Spleen (tissue), 11 donors: ENCODE measurements at regions not wholly inside any gene's neighbourhood (a gene's known extent, or its start where the extent isn't known, plus 50 kb on each side); places are given as distances from the start of the nearest gene placed in this dataset.
"Not testable (repeated sequence)": the region's sequence is repeated elsewhere in the genome, so short reads cannot be mapped to it uniquely, and the experiment has no call there.

Source experiments
- DNase-seq: peaks from one replicate; pipeline ENCODE4 v3.0.0-alpha.2; 2020
- H3K27ac ChIP-seq, 8 donors: fragments of 200-600 bp; sonication (generic) in 7 of 8; 1 replicate in 4 of 8; 2 replicates in 4 of 8; pipeline versions ENCODE4 v1.5.0 to v1.8.0; 2016 to 2021; ENCODE audit warnings: inconsistent platforms in 4 of 8, mild to moderate bottlenecking in 4 of 8, moderate library complexity in 1 of 8
- H3K27me3 ChIP-seq, 7 donors: fragments of 200-600 bp; sonication (generic) in 6 of 7; replicated peaks in 1 of 7; 1 replicate in 4 of 7; 2 replicates in 3 of 7; pipeline versions ENCODE4 v1.5.0 to v1.8.0; 2016 to 2021; ENCODE audit warnings: inconsistent platforms in 3 of 7, mild to moderate bottlenecking in 1 of 7
- H3K36me3 ChIP-seq, 6 donors: fragments of 200-600 bp; sonication (generic) in 5 of 6; 1 replicate in 4 of 6; 2 replicates in 2 of 6; pipeline versions ENCODE4 v1.5.0 to v1.8.0; 2016 to 2021; ENCODE audit warnings: inconsistent platforms in 2 of 6
- H3K4me1 ChIP-seq, 6 donors: fragments of 200-600 bp; sonication (generic) in 5 of 6; 1 replicate in 3 of 6; 2 replicates in 3 of 6; pipeline versions ENCODE4 v1.5.0 to v1.8.0; 2016 to 2021; ENCODE audit warnings: inconsistent platforms in 3 of 6
- H3K4me3 ChIP-seq, 8 donors: fragments of 200-600 bp; sonication (generic) in 7 of 8; 1 replicate in 4 of 8; 2 replicates in 4 of 8; pipeline versions ENCODE4 v1.5.0 to v1.8.0; 2016 to 2021; ENCODE audit warnings: inconsistent platforms in 4 of 8, mild to moderate bottlenecking in 4 of 8, moderate library complexity in 2 of 8
- H3K9me3 ChIP-seq, 8 donors: fragments of 200-600 bp; sonication (generic) in 7 of 8; 1 replicate in 4 of 8; 2 replicates in 4 of 8; pipeline versions ENCODE4 v1.5.0 to v1.8.0; 2016 to 2021; ENCODE audit warnings: inconsistent platforms in 4 of 8
- POLR2A ChIP-seq, 3 donors: fragments of 450-650 bp; IDR thresholded peaks; one replicate each; pipeline ENCODE4 v1.5.1; 2017; ENCODE audit warnings: antibody characterized with exemption in 3 of 3, mild to moderate bottlenecking in 1 of 3
- POLR2AphosphoS5 ChIP-seq, 3 donors: sonication (generic); formaldehyde crosslinking; IDR thresholded peaks; one replicate each; pipeline ENCODE4 v1.5.1; 2017; ENCODE audit warnings: antibody characterized with exemption in 3 of 3
- WGBS, 5 donors: extraction: QIAGEN DNeasy Blood & Tissue Kit in 3 of 5; methylation state at CpG; one replicate each; pipeline versions ENCODE4 v1.1.5 to v1.1.7; 2013 to 2018; 5-methylcytosine and 5-hydroxymethylcytosine counted together
- intact Hi-C: fragments of 100-400 bp; cut with DNase I; formaldehyde crosslinking; loops from one replicate; pipeline ENCODE4 v1.15.0; 2023; ENCODE audit warnings: low total_unique reads
- TF ChIP-seq, protein P1 (sequence below), 11 experiments: fragments of 200-600 bp in 7 of 11; fragments of 450-650 bp in 4 of 11; sonication (generic) in 4 of 11; IDR thresholded peaks in 8 of 11; conservative IDR thresholded peaks in 3 of 11; 1 replicate in 7 of 11; 2 replicates in 4 of 11; pipeline versions ENCODE4 v1.4.0 to v1.8.0; 2016 to 2021; ENCODE audit warnings: antibody characterized with exemption in 11 of 11, inconsistent platforms in 4 of 11, mild to moderate bottlenecking in 1 of 11
- donor health status: healthy with polysubstance abuse.
- donor health status: DM: no; HTN: no; CAD: no; lungs with moderate emphysema.
- donor health status: DM: no; HTN: no; CAD: no.
- donor health status: Bipolar disorder and iron deficiency.
- donor health status: healthy.
- donor health status: DM: no; HTN: no; CAD: no.
- donor health status: DM: yes; HTN: yes; CAD: no.

DNA sequence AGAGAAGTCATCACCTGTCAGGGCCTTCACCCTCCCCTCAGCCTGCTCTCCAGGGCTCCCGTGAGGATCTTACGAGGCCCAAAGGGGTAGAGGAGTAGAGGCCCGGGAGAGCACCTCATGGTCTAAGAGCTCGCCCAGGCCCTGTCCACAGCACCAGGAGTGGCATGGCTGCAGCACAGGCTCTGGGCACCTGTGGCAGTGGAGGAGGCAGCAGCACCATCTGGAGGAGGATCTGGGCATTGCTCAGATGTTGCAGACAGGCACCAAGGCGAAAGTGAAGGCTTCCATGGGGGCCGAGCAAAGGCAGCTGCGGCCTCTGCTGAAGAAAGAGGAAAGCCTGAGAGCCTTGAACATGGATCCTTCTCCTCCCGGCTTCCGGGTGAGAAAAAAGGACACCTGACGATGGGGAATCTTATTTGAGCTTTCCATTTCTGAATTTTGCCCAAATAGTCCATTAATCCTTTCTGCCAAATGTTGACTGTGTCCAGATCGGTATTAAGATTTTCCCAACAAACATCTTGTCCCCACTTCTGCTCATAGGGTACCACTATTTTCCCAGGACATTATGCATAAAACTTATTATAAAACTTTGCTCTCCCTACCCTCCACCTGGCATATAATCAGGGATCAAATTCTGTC is 604.7 kb downstream of the PTPRC start:
- TF ChIP-seq POLR2AphosphoS5 (IDR thresholded peaks at IDR 0.05) (peak in 2 of 3 donors; percentile 21 to 46), POLR2A (IDR thresholded peaks at IDR 0.05) (no peak)
- TF ChIP-seq, protein P1, sequence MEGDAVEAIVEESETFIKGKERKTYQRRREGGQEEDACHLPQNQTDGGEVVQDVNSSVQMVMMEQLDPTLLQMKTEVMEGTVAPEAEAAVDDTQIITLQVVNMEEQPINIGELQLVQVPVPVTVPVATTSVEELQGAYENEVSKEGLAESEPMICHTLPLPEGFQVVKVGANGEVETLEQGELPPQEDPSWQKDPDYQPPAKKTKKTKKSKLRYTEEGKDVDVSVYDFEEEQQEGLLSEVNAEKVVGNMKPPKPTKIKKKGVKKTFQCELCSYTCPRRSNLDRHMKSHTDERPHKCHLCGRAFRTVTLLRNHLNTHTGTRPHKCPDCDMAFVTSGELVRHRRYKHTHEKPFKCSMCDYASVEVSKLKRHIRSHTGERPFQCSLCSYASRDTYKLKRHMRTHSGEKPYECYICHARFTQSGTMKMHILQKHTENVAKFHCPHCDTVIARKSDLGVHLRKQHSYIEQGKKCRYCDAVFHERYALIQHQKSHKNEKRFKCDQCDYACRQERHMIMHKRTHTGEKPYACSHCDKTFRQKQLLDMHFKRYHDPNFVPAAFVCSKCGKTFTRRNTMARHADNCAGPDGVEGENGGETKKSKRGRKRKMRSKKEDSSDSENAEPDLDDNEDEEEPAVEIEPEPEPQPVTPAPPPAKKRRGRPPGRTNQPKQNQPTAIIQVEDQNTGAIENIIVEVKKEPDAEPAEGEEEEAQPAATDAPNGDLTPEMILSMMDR (IDR thresholded peaks at IDR 0.05 in 8 of 11, conservative IDR thresholded peaks at IDR 0.05 in 3 of 11): peak; percentile 44 to 87 (median 65)
- DNase-seq: peak; percentile 91
- peaks cover 0 to 13% (median 0%) of the 10 kb centered on the region in 6 donors for H3K4me1 ChIP-seq
- 58 to 80% (median 71%) methylated on average over 11 of the region's 11 CpGs for WGBS, 5 donors
- intact Hi-C loops: loop anchor here (10.0 kb wide), 1 partner anchor 469 kb away; no protein-coding TSS in a partner anchor
- H3K9me3 ChIP-seq: no peaks in the 10 kb centered on the region
- H3K27me3 ChIP-seq: no peaks in the 10 kb centered on the region
- no peak overlapping the region for H3K4me3 ChIP-seq
- no peak overlapping the region for H3K27ac ChIP-seq
- H3K36me3 ChIP-seq: no peaks in the 10 kb centered on the region

DNA sequence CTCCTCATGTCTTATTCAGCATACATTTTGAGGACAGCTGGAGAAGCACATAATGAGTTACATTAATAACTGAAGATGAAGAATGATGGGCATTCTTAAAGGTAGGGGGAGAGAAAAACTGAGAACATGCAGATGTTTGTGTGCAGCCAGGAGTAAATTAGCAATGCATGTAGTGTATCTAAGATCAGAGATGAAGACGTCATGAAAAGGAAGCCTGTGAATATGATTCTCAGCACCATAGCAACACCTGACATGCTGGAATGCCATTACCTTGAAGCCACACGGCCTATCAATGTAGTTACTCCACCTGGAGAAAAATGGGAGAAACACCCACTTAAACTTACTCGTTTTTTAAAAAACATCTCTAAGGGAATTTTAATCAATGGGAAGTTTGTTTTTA is 607.1 kb downstream of the PTPRC start:
- 80 to 88% (median 82%) methylated on average over 3 of the region's 3 CpGs for WGBS, 5 donors
- TF ChIP-seq POLR2AphosphoS5 (IDR thresholded peaks at IDR 0.05): no peak
- no peak for TF ChIP-seq POLR2A (IDR thresholded peaks at IDR 0.05)
- TF ChIP-seq, protein P1 (IDR thresholded peaks at IDR 0.05 in 8 of 11, conservative IDR thresholded peaks at IDR 0.05 in 3 of 11): no peak
- intact Hi-C loops: loop anchor here (10.0 kb wide), 1 partner anchor 471 kb away; no protein-coding TSS in a partner anchor
- H3K4me3 ChIP-seq: no peak overlapping the region
- peaks cover 0 to 13% (median 0%) of the 10 kb centered on the region in 6 donors for H3K4me1 ChIP-seq
- H3K36me3 ChIP-seq: no peaks in the 10 kb centered on the region
- no peak for DNase-seq
- H3K9me3 ChIP-seq: no peaks in the 10 kb centered on the region
- no peaks in the 10 kb centered on the region for H3K27me3 ChIP-seq
- H3K27ac ChIP-seq: no peak overlapping the region

DNA sequence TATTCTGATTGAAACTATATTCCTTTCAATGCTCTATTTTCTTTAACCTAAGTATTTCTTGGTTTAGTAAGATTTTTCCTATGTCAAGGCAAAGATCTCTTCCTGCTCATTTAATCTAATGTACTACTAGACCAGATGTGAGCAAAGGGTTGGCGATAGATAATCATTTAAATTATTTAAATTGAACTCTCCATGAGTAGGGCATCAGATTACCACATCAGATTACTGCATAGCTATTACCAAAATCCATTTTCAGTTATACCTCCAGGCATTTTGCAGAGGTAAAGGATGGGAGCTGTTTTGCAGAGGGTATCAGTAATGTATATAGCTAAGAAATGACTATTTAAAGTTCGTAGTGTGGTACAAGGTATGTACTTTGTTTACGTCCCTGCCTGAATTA is 607.9 kb downstream of the PTPRC start:
- 92 to 95% (median 95%) methylated on average over 3 of the region's 3 CpGs for WGBS, 5 donors
- Histone ChIP-seq H3K9me3 (no peaks in the 10 kb centered on the region), H3K27me3 (no peaks in the 10 kb centered on the region), H3K36me3 (no peaks in the 10 kb centered on the region), H3K4me1 (peaks cover 0 to 13% (median 0%) of the 10 kb centered on the region in 6 donors), H3K4me3 (no peak overlapping the region), H3K27ac (no peak overlapping the region)
- intact Hi-C loops: loop anchor here (10.0 kb wide), 1 partner anchor 472 kb away; no protein-coding TSS in a partner anchor
- TF ChIP-seq POLR2AphosphoS5 (IDR thresholded peaks at IDR 0.05): no peak
- TF ChIP-seq POLR2A (IDR thresholded peaks at IDR 0.05): no peak
- TF ChIP-seq, protein P1 (IDR thresholded peaks at IDR 0.05 in 8 of 11, conservative IDR thresholded peaks at IDR 0.05 in 3 of 11): no peak
- no peak for DNase-seq

DNA sequence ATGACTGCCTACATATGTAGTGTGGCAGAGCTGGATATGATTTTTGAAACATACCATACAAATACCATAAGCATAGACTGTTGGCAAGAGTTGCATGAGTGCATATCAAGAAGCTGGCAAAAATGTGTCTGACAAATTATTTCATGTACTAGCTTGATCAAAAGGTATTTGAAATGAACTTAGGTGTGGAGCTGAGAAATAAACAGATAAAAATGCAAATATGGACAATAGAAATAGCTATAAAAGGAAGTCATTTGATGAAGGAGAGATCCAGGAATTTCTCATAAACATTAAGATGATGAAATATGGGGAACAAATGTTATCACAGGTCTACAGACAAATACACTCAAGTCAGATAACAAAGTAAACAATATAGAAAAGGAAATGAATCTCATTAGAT is 609.1 kb downstream of the PTPRC start:
- Histone ChIP-seq H3K9me3 (no peaks in the 10 kb centered on the region), H3K27me3 (no peaks in the 10 kb centered on the region), H3K4me1 (peaks cover 0 to 9% (median 0%) of the 10 kb centered on the region in 6 donors), H3K27ac (no peak overlapping the region), H3K4me3 (no peak overlapping the region), H3K36me3 (no peaks in the 10 kb centered on the region)
- TF ChIP-seq, protein P1 (IDR thresholded peaks at IDR 0.05 in 8 of 11, conservative IDR thresholded peaks at IDR 0.05 in 3 of 11): no peak
- TF ChIP-seq POLR2AphosphoS5 (IDR thresholded peaks at IDR 0.05) (no peak), POLR2A (IDR thresholded peaks at IDR 0.05) (no peak)
- intact Hi-C loops: loop anchor here (10.0 kb wide), 1 partner anchor 473 kb away; no protein-coding TSS in a partner anchor
- DNase-seq: no peak

DNA sequence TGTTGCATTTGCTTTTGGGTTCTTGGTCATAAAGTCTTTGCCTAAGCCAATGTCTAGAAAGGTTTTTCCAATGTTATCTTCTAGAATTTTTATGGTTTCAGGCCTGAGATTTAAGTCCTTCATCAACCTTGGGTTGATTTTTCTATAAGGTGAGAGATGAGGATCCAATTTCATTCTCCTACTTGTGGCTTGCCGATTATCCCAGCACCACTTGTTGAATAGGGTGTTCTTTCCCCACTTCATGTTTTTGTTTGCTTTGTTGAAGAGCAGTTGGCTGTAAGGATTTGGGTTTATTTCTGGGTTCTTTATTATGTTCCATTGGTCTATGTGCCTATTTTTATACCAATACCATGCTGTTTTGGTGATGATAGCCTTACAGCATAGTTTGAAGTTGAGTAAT is 615.2 kb downstream of the PTPRC start:
- H3K36me3 ChIP-seq, H3K27me3 ChIP-seq, H3K4me3 ChIP-seq, H3K4me1 ChIP-seq, H3K27ac ChIP-seq, DNase-seq, intact Hi-C loops: not testable (repeated sequence)
- WGBS, 5 donors: 95 to 100% (median 100%) methylated on average over 1 of the region's 1 CpG
- H3K9me3 ChIP-seq: peaks cover 0 to 13% (median 3%) of the 10 kb centered on the region in 8 donors
